Neural cell (in vitro differentiated cells): ENCODE measurements at regions not wholly inside any gene's neighbourhood (a gene's known extent, or its start where the extent isn't known, plus 50 kb on each side); places are given as distances from the start of the nearest gene placed in this dataset.

Experiments
- H2AFZ ChIP-seq: fragments of 200-600, 300-800 bp; sonication (generic), shearing (Covaris generic); 2 replicates; pipeline ENCODE4 v1.6.0; 2014; ENCODE audit warnings: low read depth, mild to moderate bottlenecking, antibody characterized with exemption, low read length, moderate library complexity
- H3F3A ChIP-seq: fragments of 200-600 bp; shearing (Covaris generic); 2 replicates; pipeline ENCODE4 v1.6.1; 2016; ENCODE audit warnings: mild to moderate bottlenecking, moderate library complexity, mixed read lengths, antibody characterized with exemption, low read length; ENCODE audit not compliant: insufficient read depth, poor library complexity, severe bottlenecking
- H3K27ac ChIP-seq: fragments of 200-600, 300-800 bp; sonication (generic), shearing (Covaris generic); 2 replicates; pipeline ENCODE4 v1.5.1; 2014; ENCODE audit warnings: mild to moderate bottlenecking, low read length, moderate library complexity
- H3K27me3 ChIP-seq: fragments of 300-800, 200-600 bp; sonication (generic), shearing (Covaris generic); 2 replicates; pipeline ENCODE4 v1.6.0; 2014; ENCODE audit warnings: mild to moderate bottlenecking, low read depth, low read length, moderate library complexity; ENCODE audit not compliant: insufficient read depth
- H3K36me3 ChIP-seq: fragments of 300-800, 200-600 bp; sonication (generic), shearing (Covaris generic); 2 replicates; pipeline ENCODE4 v1.5.1; 2014; ENCODE audit warnings: mild to moderate bottlenecking, antibody characterized with exemption, low read length, moderate library complexity; ENCODE audit not compliant: insufficient read depth
- H3K4me2 ChIP-seq: fragments of 300-800, 200-600 bp; sonication (generic), shearing (Covaris generic); 2 replicates; pipeline ENCODE4 v1.6.0; 2014; ENCODE audit warnings: mild to moderate bottlenecking, low read length
- H3K4me3 ChIP-seq: fragments of 300-800, 200-600 bp; sonication (generic), shearing (Covaris generic); 2 replicates; pipeline ENCODE4 v1.5.1; 2014; ENCODE audit warnings: mild to moderate bottlenecking, low read length, moderate library complexity
- H3K79me2 ChIP-seq: fragments of 200-600 bp; shearing (Covaris generic); replicated peaks from 2 replicates; pipeline ENCODE4 v1.6.0; 2014; ENCODE audit warnings: mild to moderate bottlenecking, low read length, moderate library complexity; ENCODE audit not compliant: insufficient read depth
- H3K9ac ChIP-seq: fragments of 300-800, 200-600 bp; sonication (generic), shearing (Covaris generic); 2 replicates; pipeline ENCODE4 v1.6.1; 2016; ENCODE audit warnings: mild to moderate bottlenecking, low read length, mixed read lengths
- H3K9me2 ChIP-seq: fragments of 200-600 bp; shearing (Covaris generic); 2 replicates; pipeline ENCODE4 v1.6.1; 2016; ENCODE audit warnings: mild to moderate bottlenecking, low read length, mixed read lengths; ENCODE audit not compliant: insufficient read depth
- H3K9me3 ChIP-seq: fragments of 200-600, 300-800 bp; sonication (generic), shearing (Covaris generic); 2 replicates; pipeline ENCODE4 v1.6.1; 2016; ENCODE audit warnings: mild to moderate bottlenecking, mixed run types, low read length, moderate library complexity, mixed read lengths
- H4K20me1 ChIP-seq: fragments of 200-600 bp; shearing (Covaris generic); 2 replicates; pipeline ENCODE4 v1.6.1; 2016; ENCODE audit warnings: mild to moderate bottlenecking, mixed run types; ENCODE audit not compliant: insufficient read depth
- EP300 ChIP-seq: fragments of 450-650 bp; conservative IDR thresholded peaks from 2 replicates; pipeline ENCODE4 v1.6.1; 2014; ENCODE audit warnings: antibody characterized with exemption, mild to moderate bottlenecking, moderate library complexity; ENCODE audit not compliant: poor library complexity, severe bottlenecking
- EZH2 ChIP-seq: fragments of 200-600, 300-800 bp; shearing (Covaris generic), sonication (generic); IDR thresholded peaks from 2 replicates; pipeline ENCODE4 v1.6.1; 2014; ENCODE audit warnings: antibody characterized with exemption, low read length, borderline replicate concordance, mild to moderate bottlenecking; ENCODE audit not compliant: insufficient read depth, poor library complexity, severe bottlenecking
- MXI1 ChIP-seq: fragments of 450-650 bp; conservative IDR thresholded peaks from 2 replicates; pipeline ENCODE4 v1.6.1; 2014; ENCODE audit warnings: antibody characterized with exemption, mild to moderate bottlenecking; ENCODE audit not compliant: poor library complexity, severe bottlenecking
- POLR2AphosphoS5 ChIP-seq: IDR thresholded peaks from 2 replicates; pipeline ENCODE4 v1.6.1; 2012
- RAD21 ChIP-seq: fragments of 450-650 bp; conservative IDR thresholded peaks from 2 replicates; pipeline ENCODE4 v1.6.1; 2014; ENCODE audit warnings: antibody characterized with exemption, mild to moderate bottlenecking, moderate library complexity
- SMC3 ChIP-seq: fragments of 450-650 bp; conservative IDR thresholded peaks from 2 replicates; pipeline ENCODE4 v1.6.1; 2014; ENCODE audit warnings: antibody characterized with exemption, mild to moderate bottlenecking, moderate library complexity; ENCODE audit not compliant: poor library complexity
- TAF1 ChIP-seq: IDR thresholded peaks from 2 replicates; pipeline ENCODE4 v1.6.1; 2012; ENCODE audit warnings: low read depth
- TF ChIP-seq, protein P1 (sequence below): fragments of 450-650 bp; IDR thresholded peaks from 2 replicates; pipeline ENCODE4 v1.5.1; 2014; ENCODE audit warnings: antibody characterized with exemption, mild to moderate bottlenecking, moderate library complexity; ENCODE audit not compliant: poor library complexity, severe bottlenecking
- TF ChIP-seq, protein P2 (sequence below): IDR thresholded peaks from 2 replicates; pipeline ENCODE4 v1.6.1; 2012; ENCODE audit warnings: borderline replicate concordance

DNA sequence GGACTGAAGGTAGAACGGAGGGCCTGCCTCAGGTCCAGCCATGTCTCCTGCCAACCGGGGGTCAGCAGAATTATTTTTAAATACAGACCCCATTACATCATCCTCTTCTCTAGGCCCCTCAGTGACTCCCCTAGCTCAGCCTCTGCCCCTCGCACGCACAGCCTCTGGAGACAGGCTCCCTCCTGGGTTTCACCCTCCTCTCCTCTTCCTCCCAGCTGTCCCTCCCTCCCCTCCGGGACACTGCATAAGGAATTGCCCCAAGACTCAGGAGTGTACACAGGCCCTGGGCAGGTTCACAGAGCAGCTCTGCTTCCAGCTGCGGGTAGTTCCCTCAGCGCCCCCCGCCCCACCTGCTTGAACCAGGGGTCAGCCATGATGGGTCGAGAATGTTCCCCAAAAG lies 520.2 kb upstream of the MYT1L start:
- peak overlapping the region; percentile 59 for H3K9ac ChIP-seq
- no peaks in the 10 kb centered on the region for H3K9me3 ChIP-seq
- H3K36me3 ChIP-seq, result no peaks in the 10 kb centered on the region
- no peaks in the 10 kb centered on the region for H3K9me2 ChIP-seq
- no peaks in the 10 kb centered on the region for H3F3A ChIP-seq
- H2AFZ ChIP-seq, result no peak overlapping the region
- H3K4me3 ChIP-seq, result no peak overlapping the region
- H3K27me3 ChIP-seq, result no peaks in the 10 kb centered on the region
- H3K4me2 ChIP-seq, result no peak overlapping the region
- peak overlapping the region; percentile 75 for H3K27ac ChIP-seq
- no peak for TF ChIP-seq MXI1
- TF ChIP-seq, protein P1, sequence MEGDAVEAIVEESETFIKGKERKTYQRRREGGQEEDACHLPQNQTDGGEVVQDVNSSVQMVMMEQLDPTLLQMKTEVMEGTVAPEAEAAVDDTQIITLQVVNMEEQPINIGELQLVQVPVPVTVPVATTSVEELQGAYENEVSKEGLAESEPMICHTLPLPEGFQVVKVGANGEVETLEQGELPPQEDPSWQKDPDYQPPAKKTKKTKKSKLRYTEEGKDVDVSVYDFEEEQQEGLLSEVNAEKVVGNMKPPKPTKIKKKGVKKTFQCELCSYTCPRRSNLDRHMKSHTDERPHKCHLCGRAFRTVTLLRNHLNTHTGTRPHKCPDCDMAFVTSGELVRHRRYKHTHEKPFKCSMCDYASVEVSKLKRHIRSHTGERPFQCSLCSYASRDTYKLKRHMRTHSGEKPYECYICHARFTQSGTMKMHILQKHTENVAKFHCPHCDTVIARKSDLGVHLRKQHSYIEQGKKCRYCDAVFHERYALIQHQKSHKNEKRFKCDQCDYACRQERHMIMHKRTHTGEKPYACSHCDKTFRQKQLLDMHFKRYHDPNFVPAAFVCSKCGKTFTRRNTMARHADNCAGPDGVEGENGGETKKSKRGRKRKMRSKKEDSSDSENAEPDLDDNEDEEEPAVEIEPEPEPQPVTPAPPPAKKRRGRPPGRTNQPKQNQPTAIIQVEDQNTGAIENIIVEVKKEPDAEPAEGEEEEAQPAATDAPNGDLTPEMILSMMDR, result no peak
- TF ChIP-seq EZH2, result no peak
- TF ChIP-seq RAD21, result no peak
- TF ChIP-seq TAF1, result no peak
- TF ChIP-seq, protein P2, sequence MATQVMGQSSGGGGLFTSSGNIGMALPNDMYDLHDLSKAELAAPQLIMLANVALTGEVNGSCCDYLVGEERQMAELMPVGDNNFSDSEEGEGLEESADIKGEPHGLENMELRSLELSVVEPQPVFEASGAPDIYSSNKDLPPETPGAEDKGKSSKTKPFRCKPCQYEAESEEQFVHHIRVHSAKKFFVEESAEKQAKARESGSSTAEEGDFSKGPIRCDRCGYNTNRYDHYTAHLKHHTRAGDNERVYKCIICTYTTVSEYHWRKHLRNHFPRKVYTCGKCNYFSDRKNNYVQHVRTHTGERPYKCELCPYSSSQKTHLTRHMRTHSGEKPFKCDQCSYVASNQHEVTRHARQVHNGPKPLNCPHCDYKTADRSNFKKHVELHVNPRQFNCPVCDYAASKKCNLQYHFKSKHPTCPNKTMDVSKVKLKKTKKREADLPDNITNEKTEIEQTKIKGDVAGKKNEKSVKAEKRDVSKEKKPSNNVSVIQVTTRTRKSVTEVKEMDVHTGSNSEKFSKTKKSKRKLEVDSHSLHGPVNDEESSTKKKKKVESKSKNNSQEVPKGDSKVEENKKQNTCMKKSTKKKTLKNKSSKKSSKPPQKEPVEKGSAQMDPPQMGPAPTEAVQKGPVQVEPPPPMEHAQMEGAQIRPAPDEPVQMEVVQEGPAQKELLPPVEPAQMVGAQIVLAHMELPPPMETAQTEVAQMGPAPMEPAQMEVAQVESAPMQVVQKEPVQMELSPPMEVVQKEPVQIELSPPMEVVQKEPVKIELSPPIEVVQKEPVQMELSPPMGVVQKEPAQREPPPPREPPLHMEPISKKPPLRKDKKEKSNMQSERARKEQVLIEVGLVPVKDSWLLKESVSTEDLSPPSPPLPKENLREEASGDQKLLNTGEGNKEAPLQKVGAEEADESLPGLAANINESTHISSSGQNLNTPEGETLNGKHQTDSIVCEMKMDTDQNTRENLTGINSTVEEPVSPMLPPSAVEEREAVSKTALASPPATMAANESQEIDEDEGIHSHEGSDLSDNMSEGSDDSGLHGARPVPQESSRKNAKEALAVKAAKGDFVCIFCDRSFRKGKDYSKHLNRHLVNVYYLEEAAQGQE, result no peak
- no peak for TF ChIP-seq POLR2AphosphoS5
- no peak for TF ChIP-seq EP300
- TF ChIP-seq SMC3, result no peak
- no peaks in the 10 kb centered on the region for H4K20me1 ChIP-seq
- H3K79me2 ChIP-seq, result no peaks in the 10 kb centered on the region

DNA sequence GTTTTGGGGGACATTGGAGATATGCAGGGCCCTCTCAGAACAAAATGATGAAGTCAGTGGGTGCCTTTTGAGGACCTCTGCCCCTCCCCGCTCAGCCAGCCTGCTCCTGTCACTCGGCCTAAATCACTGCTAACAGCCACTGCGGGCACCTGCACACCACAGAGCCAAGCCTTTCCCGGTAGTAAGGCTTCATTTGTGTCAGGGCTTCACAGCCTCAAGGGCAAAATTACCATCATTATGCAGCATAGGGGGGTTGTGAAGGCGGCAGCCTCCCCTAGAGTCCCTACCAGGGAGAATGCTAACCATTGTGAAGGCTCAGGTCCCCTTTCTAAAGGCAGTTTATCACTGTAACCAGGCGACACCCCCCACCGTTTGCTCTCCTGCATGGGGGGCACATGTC lies 519.8 kb upstream of the MYT1L start:
- H3K36me3 ChIP-seq, result no peaks in the 10 kb centered on the region
- no peak overlapping the region for H2AFZ ChIP-seq
- peak overlapping the region; percentile 75 for H3K27ac ChIP-seq
- no peaks in the 10 kb centered on the region for H3K9me2 ChIP-seq
- no peak overlapping the region for H3K4me3 ChIP-seq
- TF ChIP-seq MXI1 (no peak), SMC3 (peak; percentile 55), RAD21 (peak; percentile 61), EP300 (peak; percentile 40)
- TF ChIP-seq, protein P1, result peak; percentile 49
- no peaks in the 10 kb centered on the region for H4K20me1 ChIP-seq
- H3K79me2 ChIP-seq, result no peaks in the 10 kb centered on the region
- no peak overlapping the region for H3K4me2 ChIP-seq
- peak overlapping the region; percentile 59 for H3K9ac ChIP-seq
- H3K9me3 ChIP-seq, result no peaks in the 10 kb centered on the region
- no peaks in the 10 kb centered on the region for H3K27me3 ChIP-seq
- H3F3A ChIP-seq, result no peaks in the 10 kb centered on the region
